ENCODE measurements at regions not wholly inside any gene's neighbourhood (a gene's known extent, or its start where the extent isn't known, plus 50 kb on each side); places are given as distances from the start of the nearest gene placed in this dataset.
"Not testable (repeated sequence)": the region's sequence is repeated elsewhere in the genome, so short reads cannot be mapped to it uniquely, and the experiment has no call there.

- H3K4me3 ChIP-seq (IDR thresholded peaks at IDR 0.05; ENCODE audit: insufficient read depth, low read depth, low read length) = no peak overlapping the region
- no peak overlapping the region for H3K4me2 ChIP-seq
- no peaks in the 10 kb centered on the region for H3K27me3 ChIP-seq (ENCODE audit: insufficient read depth, low read depth)
- H3K36me3 ChIP-seq (ENCODE audit: insufficient read depth) = no peaks in the 10 kb centered on the region
- H4K20me1 ChIP-seq (ENCODE audit: insufficient read depth) = no peaks in the 10 kb centered on the region
- H3K27ac ChIP-seq = no peak overlapping the region
- H3K79me2 ChIP-seq (ENCODE audit: insufficient read depth, low read depth) = no peaks in the 10 kb centered on the region
- H2AFZ ChIP-seq (ENCODE audit: low read depth) = no peak overlapping the region
- TF ChIP-seq CTCF (conservative IDR thresholded peaks at IDR 0.05; ENCODE audit: low read depth, low read length) = no peak
- no peak overlapping the region for H3K9ac ChIP-seq
- no peaks in the 10 kb centered on the region for H3K4me1 ChIP-seq (ENCODE audit: low read depth, poor library complexity, severe bottlenecking)
Measured at GRCh38 chr13:83773961-83774360, 108.3 kb downstream of the SLITRK1 start.

- no peaks in the 10 kb centered on the region for H3K27me3 ChIP-seq (ENCODE audit: insufficient read depth, low read depth)
- no peak overlapping the region for H2AFZ ChIP-seq (ENCODE audit: low read depth)
- no peaks in the 10 kb centered on the region for H3K79me2 ChIP-seq (ENCODE audit: insufficient read depth, low read depth)
- H3K9ac ChIP-seq = no peak overlapping the region
- TF ChIP-seq CTCF (conservative IDR thresholded peaks at IDR 0.05; ENCODE audit: low read depth, low read length) = no peak
- no peaks in the 10 kb centered on the region for H3K36me3 ChIP-seq (ENCODE audit: insufficient read depth)
- no peak overlapping the region for H3K4me2 ChIP-seq
- H4K20me1 ChIP-seq (ENCODE audit: insufficient read depth) = no peaks in the 10 kb centered on the region
- H3K4me1 ChIP-seq (ENCODE audit: low read depth, poor library complexity, severe bottlenecking) = no peaks in the 10 kb centered on the region
- no peak overlapping the region for H3K4me3 ChIP-seq (IDR thresholded peaks at IDR 0.05; ENCODE audit: insufficient read depth, low read depth, low read length)
- H3K27ac ChIP-seq = no peak overlapping the region
Measured at GRCh38 chr13:83765796-83766195, 116.5 kb downstream of the SLITRK1 start.

- Histone ChIP-seq H3K36me3 (ENCODE audit: insufficient read depth) (no peaks in the 10 kb centered on the region), H3K79me2 (ENCODE audit: insufficient read depth, low read depth) (no peaks in the 10 kb centered on the region), H3K27ac (no peak overlapping the region)
Measured at GRCh38 chr13:83761631-83762030, 120.6 kb downstream of the SLITRK1 start.

GRCh38 chr13:83755210-83755609 lies 127.1 kb downstream of the SLITRK1 start:
- H3K27ac ChIP-seq; H3K4me1 ChIP-seq (ENCODE audit: low read depth, poor library complexity, severe bottlenecking); H4K20me1 ChIP-seq (ENCODE audit: insufficient read depth); H2AFZ ChIP-seq (ENCODE audit: low read depth); H3K79me2 ChIP-seq (ENCODE audit: insufficient read depth, low read depth); H3K9ac ChIP-seq; H3K4me3 ChIP-seq (IDR thresholded peaks at IDR 0.05; ENCODE audit: insufficient read depth, low read depth, low read length); H3K36me3 ChIP-seq (ENCODE audit: insufficient read depth); H3K27me3 ChIP-seq (ENCODE audit: insufficient read depth, low read depth); H3K4me2 ChIP-seq: not testable (repeated sequence)

More at GRCh38 chr13:83761631-83762030, 120.6 kb downstream of the SLITRK1 start:
- no peaks in the 10 kb centered on the region for H4K20me1 ChIP-seq (ENCODE audit: insufficient read depth)
- no peak overlapping the region for H2AFZ ChIP-seq (ENCODE audit: low read depth)
- H3K4me2 ChIP-seq = no peak overlapping the region
- H3K4me3 ChIP-seq (IDR thresholded peaks at IDR 0.05; ENCODE audit: insufficient read depth, low read depth, low read length) = no peak overlapping the region
- TF ChIP-seq CTCF (conservative IDR thresholded peaks at IDR 0.05; ENCODE audit: low read depth, low read length) = no peak
- H3K9ac ChIP-seq = no peak overlapping the region
- no peaks in the 10 kb centered on the region for H3K4me1 ChIP-seq (ENCODE audit: low read depth, poor library complexity, severe bottlenecking)
- no peaks in the 10 kb centered on the region for H3K27me3 ChIP-seq (ENCODE audit: insufficient read depth, low read depth)

- Histone ChIP-seq H3K36me3 (ENCODE audit: insufficient read depth) (no peaks in the 10 kb centered on the region), H2AFZ (ENCODE audit: low read depth) (no peak overlapping the region), H4K20me1 (ENCODE audit: insufficient read depth) (no peaks in the 10 kb centered on the region), H3K9ac (no peak overlapping the region), H3K4me3 (IDR thresholded peaks at IDR 0.05; ENCODE audit: insufficient read depth, low read depth, low read length) (no peak overlapping the region), H3K79me2 (ENCODE audit: insufficient read depth, low read depth) (no peaks in the 10 kb centered on the region), H3K27me3 (ENCODE audit: insufficient read depth, low read depth) (no peaks in the 10 kb centered on the region), H3K4me2 (no peak overlapping the region), H3K27ac (no peak overlapping the region), H3K4me1 (ENCODE audit: low read depth, poor library complexity, severe bottlenecking) (no peaks in the 10 kb centered on the region)
- no peak for TF ChIP-seq CTCF (conservative IDR thresholded peaks at IDR 0.05; ENCODE audit: low read depth, low read length)
Measured at GRCh38 chr13:83753912-83754624, 128.2 kb downstream of the SLITRK1 start.

All from KMS-11 (cell line).